Hepatocyte (in vitro differentiated cells): ENCODE measurements at regions not wholly inside any gene's neighbourhood (a gene's known extent, or its start where the extent isn't known, plus 50 kb on each side); places are given as distances from the start of the nearest gene placed in this dataset.

Experiments
- CTCF ChIP-seq: fragments of 200-600 bp; sonication (generic); IDR thresholded peaks from 2 replicates; pipeline ENCODE4 v1.5.1; 2016; ENCODE audit warnings: antibody characterized with exemption, mild to moderate bottlenecking; ENCODE audit not compliant: poor library complexity
- EZH2 ChIP-seq: fragments of 200-600 bp; sonication (generic); IDR thresholded peaks from 2 replicates; pipeline ENCODE4 v1.6.1; 2016; ENCODE audit warnings: antibody characterized with exemption, mild to moderate bottlenecking, borderline replicate concordance

GRCh38 chr3:178189854-178190253, 346.4 kb upstream of the KCNMB2 start:
- no peak for TF ChIP-seq CTCF
- TF ChIP-seq EZH2, result no peak
